IPS DF 6.9 (cell line): ENCODE measurements at regions not wholly inside any gene's neighbourhood (a gene's known extent, or its start where the extent isn't known, plus 50 kb on each side); places are given as distances from the start of the nearest gene placed in this dataset.

Source experiments
- DNase-seq: peaks from one replicate; pipeline ENCODE4 v3.0.0-alpha.2; 2013; ENCODE audit warnings: low read depth, low spot score
- H3K27ac ChIP-seq: one replicate; pipeline ENCODE4 v1.5.1; 2013; ENCODE audit warnings: low read length, control low read depth
- H3K27me3 ChIP-seq: 2 replicates; pipeline ENCODE4 v1.6.1; 2013; ENCODE audit warnings: mild to moderate bottlenecking, low read length; ENCODE audit not compliant: control insufficient read depth, insufficient read depth
- H3K36me3 ChIP-seq: 2 replicates; pipeline ENCODE4 v1.6.1; 2013; ENCODE audit warnings: low read length; ENCODE audit not compliant: control insufficient read depth, insufficient read depth
- H3K4me1 ChIP-seq: 2 replicates; pipeline ENCODE4 v1.6.1; 2013; ENCODE audit warnings: low read length; ENCODE audit not compliant: control insufficient read depth, insufficient read depth
- H3K4me3 ChIP-seq: 2 replicates; pipeline ENCODE4 v1.5.1; 2013; ENCODE audit warnings: mild to moderate bottlenecking, low read length
- H3K9me3 ChIP-seq: 2 replicates; pipeline ENCODE4 v1.6.1; 2013; ENCODE audit warnings: low read length, inconsistent platforms; ENCODE audit not compliant: control insufficient read depth, insufficient read depth
- WGBS: extraction: QIAGEN DNeasy Blood & Tissue Kit; methylation state at CpG from one replicate; pipeline ENCODE4 v1.1.7; 2013; ENCODE audit warnings: mixed read lengths, missing lambda C conversion rate; ENCODE audit not compliant: insufficient read length, insufficient coverage; 5-methylcytosine and 5-hydroxymethylcytosine counted together

- no peak overlapping the region for H3K4me3 ChIP-seq
- H3K9me3 ChIP-seq = no peaks in the 10 kb centered on the region
- DNase-seq = no peak
- H3K27ac ChIP-seq = no peak overlapping the region
- H3K4me1 ChIP-seq = no peaks in the 10 kb centered on the region; the same call in 1 of the 2 replicates
- no peaks in the 10 kb centered on the region for H3K36me3 ChIP-seq
- no peaks in the 10 kb centered on the region for H3K27me3 ChIP-seq
- WGBS = no CpG with 5 or more reads among the region's 5 CpGs
Observed at GRCh38 chr4:85370400-85371032, 104.4 kb upstream of the ARHGAP24 start.

GRCh38 chr4:85372966-85373365 lies 102.0 kb upstream of the ARHGAP24 start:
- Histone ChIP-seq H3K4me1 (no peaks in the 10 kb centered on the region; the same call in 1 of the 2 replicates), H3K27me3 (no peaks in the 10 kb centered on the region), H3K4me3 (no peak overlapping the region), H3K36me3 (no peaks in the 10 kb centered on the region), H3K9me3 (no peaks in the 10 kb centered on the region), H3K27ac (no peak overlapping the region)
- DNase-seq = no peak
- no CpG with 5 or more reads among the region's 4 CpGs for WGBS

GRCh38 chr4:85376285-85376684 lies 98.7 kb upstream of the ARHGAP24 start:
- Histone ChIP-seq H3K27me3 (no peaks in the 10 kb centered on the region), H3K4me3 (no peak overlapping the region), H3K9me3 (no peaks in the 10 kb centered on the region), H3K4me1 (no peaks in the 10 kb centered on the region), H3K27ac (no peak overlapping the region), H3K36me3 (no peaks in the 10 kb centered on the region)
- 100% methylated on average over 1 of the region's 3 CpGs for WGBS
- no peak for DNase-seq

GRCh38 chr4:85381968-85382367 lies 93.0 kb upstream of the ARHGAP24 start:
- Histone ChIP-seq H3K27ac (no peak overlapping the region), H3K4me3 (no peak overlapping the region), H3K9me3 (no peaks in the 10 kb centered on the region), H3K36me3 (no peaks in the 10 kb centered on the region), H3K27me3 (no peaks in the 10 kb centered on the region), H3K4me1 (no peaks in the 10 kb centered on the region)
- DNase-seq = no peak
- no CpG with 5 or more reads among the region's 4 CpGs for WGBS

- no peaks in the 10 kb centered on the region for H3K4me1 ChIP-seq
- H3K27ac ChIP-seq = no peak overlapping the region
- H3K27me3 ChIP-seq = no peaks in the 10 kb centered on the region
- no peak overlapping the region for H3K4me3 ChIP-seq
- H3K9me3 ChIP-seq = no peaks in the 10 kb centered on the region
- no CpG with 5 or more reads among the region's 1 CpG for WGBS
- no peak for DNase-seq
- no peaks in the 10 kb centered on the region for H3K36me3 ChIP-seq
Observed at GRCh38 chr4:85391071-85391470, 83.9 kb upstream of the ARHGAP24 start.

GRCh38 chr4:85391589-85392410 lies 83.2 kb upstream of the ARHGAP24 start:
- no peak for DNase-seq
- no peak overlapping the region for H3K27ac ChIP-seq
- H3K9me3 ChIP-seq = no peaks in the 10 kb centered on the region
- WGBS = no CpG with 5 or more reads among the region's 4 CpGs
- H3K4me3 ChIP-seq = no peak overlapping the region
- no peaks in the 10 kb centered on the region for H3K27me3 ChIP-seq
- no peaks in the 10 kb centered on the region for H3K4me1 ChIP-seq
- no peaks in the 10 kb centered on the region for H3K36me3 ChIP-seq

- no peaks in the 10 kb centered on the region for H3K4me1 ChIP-seq
- no peaks in the 10 kb centered on the region for H3K27me3 ChIP-seq
- no peak overlapping the region for H3K27ac ChIP-seq
- no peaks in the 10 kb centered on the region for H3K36me3 ChIP-seq
- DNase-seq = no peak
- H3K9me3 ChIP-seq = no peaks in the 10 kb centered on the region
- H3K4me3 ChIP-seq = no peak overlapping the region
- WGBS = no CpG with 5 or more reads among the region's 3 CpGs
Observed at GRCh38 chr4:85393201-85393600, 81.7 kb upstream of the ARHGAP24 start.

- no peaks in the 10 kb centered on the region for H3K9me3 ChIP-seq
- DNase-seq = no peak
- H3K36me3 ChIP-seq = no peaks in the 10 kb centered on the region
- H3K4me1 ChIP-seq = no peaks in the 10 kb centered on the region
- H3K27me3 ChIP-seq = no peaks in the 10 kb centered on the region
- H3K27ac ChIP-seq = no peak overlapping the region
- WGBS = no CpG with 5 or more reads among the region's 1 CpG
- no peak overlapping the region for H3K4me3 ChIP-seq
Observed at GRCh38 chr4:85398276-85398675, 76.7 kb upstream of the ARHGAP24 start.

GRCh38 chr4:85399270-85399669 lies 75.7 kb upstream of the ARHGAP24 start:
- H3K27me3 ChIP-seq = no peaks in the 10 kb centered on the region
- no peak overlapping the region for H3K4me3 ChIP-seq
- no peaks in the 10 kb centered on the region for H3K9me3 ChIP-seq
- no peaks in the 10 kb centered on the region for H3K4me1 ChIP-seq
- DNase-seq = no peak
- H3K36me3 ChIP-seq = no peaks in the 10 kb centered on the region
- H3K27ac ChIP-seq = no peak overlapping the region
- no CpG with 5 or more reads among the region's 2 CpGs for WGBS

- Histone ChIP-seq H3K9me3 (no peaks in the 10 kb centered on the region), H3K27ac (no peak overlapping the region), H3K4me1 (no peaks in the 10 kb centered on the region), H3K36me3 (no peaks in the 10 kb centered on the region), H3K4me3 (no peak overlapping the region), H3K27me3 (no peaks in the 10 kb centered on the region)
- no peak for DNase-seq
- WGBS = no CpG with 5 or more reads among the region's 3 CpGs
Observed at GRCh38 chr4:85402371-85402770, 72.6 kb upstream of the ARHGAP24 start.
